Colonic mucosa (tissue), 4 donors: ENCODE measurements at regions not wholly inside any gene's neighbourhood (a gene's known extent, or its start where the extent isn't known, plus 50 kb on each side); places are given as distances from the start of the nearest gene placed in this dataset.

Experiments used
- DNase-seq: peaks from one replicate; pipeline ENCODE4 v3.0.0-alpha.2; 2020
- H3K27ac ChIP-seq: fragments of 200-600 bp; one replicate; pipeline ENCODE4 v1.8.0; 2021
- H3K27me3 ChIP-seq: fragments of 200-600 bp; one replicate; pipeline ENCODE4 v1.8.0; 2021
- H3K36me3 ChIP-seq: fragments of 200-600 bp; one replicate; pipeline ENCODE4 v1.8.0; 2021
- H3K4me1 ChIP-seq: fragments of 200-600 bp; one replicate; pipeline ENCODE4 v1.8.0; 2021; ENCODE audit warnings: mild to moderate bottlenecking
- H3K4me3 ChIP-seq: fragments of 200-600 bp; one replicate; pipeline ENCODE4 v1.8.0; 2021
- H3K9ac ChIP-seq, 2 donors: one replicate each; pipeline ENCODE4 v1.7.0; 2013; ENCODE audit warnings: control low read depth in 2 of 2, low read depth in 2 of 2, low read length in 2 of 2
- H3K9me3 ChIP-seq: fragments of 200-600 bp; one replicate; pipeline ENCODE4 v1.8.0; 2021
- intact Hi-C: fragments of 100-400 bp; cut with DNase I; formaldehyde crosslinking; loops from one replicate; pipeline ENCODE4 v1.14.1; 2022
- TF ChIP-seq, protein P1 (sequence below): fragments of 200-600 bp; IDR thresholded peaks from one replicate; pipeline ENCODE4 v1.8.0; 2022; ENCODE audit warnings: antibody characterized with exemption, mild to moderate bottlenecking
- donor health status: healthy.
- donor health status: DM: no; HTN: no; CAD: no.
- donor health status: DM: no; HTN: no; CAD: no.

DNA sequence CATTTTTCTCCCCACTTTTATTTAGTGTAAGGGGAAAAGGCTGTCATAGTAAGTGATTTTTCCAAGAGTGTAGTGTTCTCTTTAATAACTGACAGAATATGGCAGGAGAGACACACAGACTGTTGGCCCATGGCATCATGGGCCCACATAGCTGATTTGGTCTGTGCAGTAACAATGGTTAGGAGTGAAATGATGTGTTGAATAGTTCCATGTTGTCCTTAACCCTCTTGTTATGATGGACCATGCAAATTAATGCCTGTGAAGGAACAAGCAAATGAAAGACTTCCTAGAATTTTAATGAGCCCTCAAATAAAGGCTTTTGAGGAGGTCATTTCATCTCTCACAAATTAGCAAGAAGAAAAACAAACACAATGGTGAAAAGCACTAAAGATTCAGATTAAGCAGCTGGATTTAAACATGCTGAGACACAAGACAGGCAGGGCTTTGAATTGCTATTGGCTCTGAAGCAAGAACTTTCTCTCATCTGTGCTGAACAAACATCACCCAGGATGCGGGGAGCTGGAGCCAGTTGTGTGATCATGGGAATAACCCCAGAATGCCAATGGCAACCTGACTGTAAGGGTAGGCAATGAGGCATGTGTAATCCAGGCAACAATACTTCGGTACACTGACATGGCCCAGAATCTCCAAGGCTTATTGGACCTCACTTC, 136.7 kb upstream of the VEPH1 start:
- no peak overlapping the region for H3K4me3 ChIP-seq
- TF ChIP-seq, protein P1, sequence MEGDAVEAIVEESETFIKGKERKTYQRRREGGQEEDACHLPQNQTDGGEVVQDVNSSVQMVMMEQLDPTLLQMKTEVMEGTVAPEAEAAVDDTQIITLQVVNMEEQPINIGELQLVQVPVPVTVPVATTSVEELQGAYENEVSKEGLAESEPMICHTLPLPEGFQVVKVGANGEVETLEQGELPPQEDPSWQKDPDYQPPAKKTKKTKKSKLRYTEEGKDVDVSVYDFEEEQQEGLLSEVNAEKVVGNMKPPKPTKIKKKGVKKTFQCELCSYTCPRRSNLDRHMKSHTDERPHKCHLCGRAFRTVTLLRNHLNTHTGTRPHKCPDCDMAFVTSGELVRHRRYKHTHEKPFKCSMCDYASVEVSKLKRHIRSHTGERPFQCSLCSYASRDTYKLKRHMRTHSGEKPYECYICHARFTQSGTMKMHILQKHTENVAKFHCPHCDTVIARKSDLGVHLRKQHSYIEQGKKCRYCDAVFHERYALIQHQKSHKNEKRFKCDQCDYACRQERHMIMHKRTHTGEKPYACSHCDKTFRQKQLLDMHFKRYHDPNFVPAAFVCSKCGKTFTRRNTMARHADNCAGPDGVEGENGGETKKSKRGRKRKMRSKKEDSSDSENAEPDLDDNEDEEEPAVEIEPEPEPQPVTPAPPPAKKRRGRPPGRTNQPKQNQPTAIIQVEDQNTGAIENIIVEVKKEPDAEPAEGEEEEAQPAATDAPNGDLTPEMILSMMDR, result no peak
- no peak overlapping the region for H3K9ac ChIP-seq
- intact Hi-C loops, result no loop called here
- H3K27me3 ChIP-seq, result no peaks in the 10 kb centered on the region
- no peaks in the 10 kb centered on the region for H3K9me3 ChIP-seq
- no peaks in the 10 kb centered on the region for H3K4me1 ChIP-seq
- DNase-seq, result no peak
- H3K27ac ChIP-seq, result no peak overlapping the region
- H3K36me3 ChIP-seq, result no peaks in the 10 kb centered on the region

DNA sequence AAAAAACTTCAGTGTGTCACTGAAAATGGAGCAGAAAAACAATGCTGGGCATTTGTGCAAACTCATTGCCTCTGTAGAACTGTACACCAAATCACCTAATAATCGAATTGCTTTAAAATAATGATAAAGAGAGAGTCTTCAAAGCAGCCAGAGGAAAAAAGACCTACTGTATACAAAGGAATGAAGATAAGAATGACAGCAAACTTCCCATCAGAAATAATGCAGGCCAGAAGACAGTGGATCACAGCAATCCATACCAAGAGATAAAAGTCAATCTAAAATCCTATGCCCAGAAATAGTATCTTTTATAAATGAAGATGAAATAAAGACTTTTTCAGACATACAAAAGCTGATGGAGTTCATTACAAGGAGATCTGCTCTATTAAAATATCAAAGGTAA, 134.7 kb upstream of the VEPH1 start:
- TF ChIP-seq, protein P1, result no peak
- Histone ChIP-seq H3K4me3 (no peak overlapping the region), H3K9me3 (no peaks in the 10 kb centered on the region), H3K36me3 (no peaks in the 10 kb centered on the region), H3K27ac (no peak overlapping the region), H3K9ac (no peak overlapping the region), H3K27me3 (no peaks in the 10 kb centered on the region), H3K4me1 (no peaks in the 10 kb centered on the region)
- no peak for DNase-seq
- intact Hi-C loops, result no loop called here

DNA sequence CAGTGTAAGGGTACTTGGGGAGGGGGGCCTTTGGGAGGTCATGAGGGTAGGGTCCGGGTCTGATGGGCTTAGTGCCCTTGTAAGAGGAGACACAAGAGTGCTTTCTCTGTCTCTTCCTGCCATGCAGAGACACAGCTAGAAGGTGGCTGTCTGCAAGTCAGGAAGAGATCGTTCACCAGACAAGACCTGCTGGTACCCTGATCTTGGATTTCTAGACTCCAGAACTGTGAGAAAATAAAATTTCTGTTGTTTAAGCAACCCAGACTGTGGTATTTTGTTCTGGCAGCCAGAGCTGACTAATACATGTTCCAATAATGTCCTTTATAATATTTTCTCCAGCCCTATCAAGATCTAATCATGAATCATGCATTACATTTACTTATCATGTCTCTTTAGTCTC, 130.0 kb upstream of the VEPH1 start:
- no peak overlapping the region for H3K27ac ChIP-seq
- H3K4me3 ChIP-seq, result no peak overlapping the region
- TF ChIP-seq, protein P1, result no peak
- DNase-seq, result no peak
- H3K36me3 ChIP-seq, result no peaks in the 10 kb centered on the region
- no peaks in the 10 kb centered on the region for H3K4me1 ChIP-seq
- intact Hi-C loops, result no loop called here
- H3K9ac ChIP-seq, result no peak overlapping the region
- no peaks in the 10 kb centered on the region for H3K27me3 ChIP-seq
- no peaks in the 10 kb centered on the region for H3K9me3 ChIP-seq

DNA sequence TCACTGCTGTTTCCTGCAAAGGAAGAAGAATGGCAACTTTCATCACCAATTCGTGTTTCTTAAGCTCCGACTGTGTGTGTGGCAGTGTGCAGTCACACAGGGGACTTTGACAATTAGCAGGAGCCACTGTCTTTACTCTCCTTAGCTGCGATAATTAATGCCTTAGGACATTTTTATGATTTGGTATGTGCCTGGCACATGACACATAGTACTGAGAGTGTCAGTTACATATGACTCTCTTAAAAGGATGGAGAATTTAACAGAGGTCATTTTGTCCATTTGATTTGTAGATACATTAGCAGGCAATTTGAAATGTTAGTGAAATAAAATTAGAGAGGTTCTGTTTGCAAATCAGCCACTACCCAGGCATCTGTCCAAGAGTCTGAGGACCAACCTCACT, 128.9 kb upstream of the VEPH1 start:
- no peak overlapping the region for H3K4me3 ChIP-seq
- H3K9ac ChIP-seq, result no peak overlapping the region
- no peaks in the 10 kb centered on the region for H3K36me3 ChIP-seq
- no peaks in the 10 kb centered on the region for H3K9me3 ChIP-seq
- no peak overlapping the region for H3K27ac ChIP-seq
- no peaks in the 10 kb centered on the region for H3K4me1 ChIP-seq
- DNase-seq, result no peak
- TF ChIP-seq, protein P1, result no peak
- intact Hi-C loops, result no loop called here
- no peaks in the 10 kb centered on the region for H3K27me3 ChIP-seq

DNA sequence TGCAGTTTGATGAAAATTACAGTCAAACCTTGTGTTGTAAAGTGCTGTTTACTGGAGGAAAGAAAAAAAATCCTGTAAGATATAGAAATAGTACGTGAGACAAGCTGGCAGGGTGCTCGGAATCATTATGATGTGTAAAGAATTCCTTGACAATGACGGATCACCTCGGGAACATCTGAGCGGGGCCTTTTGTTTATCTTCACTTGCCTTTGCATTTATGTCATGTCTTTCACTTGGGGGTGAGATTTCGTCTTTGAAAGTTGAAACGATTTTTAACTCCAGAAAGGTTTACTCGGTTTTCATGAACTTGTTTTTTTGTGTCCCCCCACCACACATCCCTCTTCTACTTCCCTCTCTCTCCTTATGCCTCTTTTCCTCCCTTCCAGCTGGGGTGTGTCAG, 128.3 kb upstream of the VEPH1 start:
- TF ChIP-seq, protein P1, result no peak
- Histone ChIP-seq H3K9ac (no peak overlapping the region), H3K27me3 (no peaks in the 10 kb centered on the region), H3K4me3 (no peak overlapping the region), H3K36me3 (no peaks in the 10 kb centered on the region), H3K27ac (no peak overlapping the region), H3K9me3 (no peaks in the 10 kb centered on the region), H3K4me1 (no peaks in the 10 kb centered on the region)
- DNase-seq, result no peak
- intact Hi-C loops, result no loop called here
